Neuronal stem cell (in vitro differentiated cells): ENCODE measurements at regions not wholly inside any gene's neighbourhood (a gene's known extent, or its start where the extent isn't known, plus 50 kb on each side); places are given as distances from the start of the nearest gene placed in this dataset.

Experiments used
- DNase-seq: peaks from one replicate; pipeline ENCODE4 v3.0.0-alpha.2; 2013; ENCODE audit warnings: low spot score
- H2AFZ ChIP-seq: one replicate; pipeline ENCODE4 v1.6.1; 2013; ENCODE audit warnings: mild to moderate bottlenecking, low read length, inconsistent platforms
- H2AK5ac ChIP-seq: 2 replicates; pipeline ENCODE4 v1.6.1; 2013; ENCODE audit warnings: low read depth, mild to moderate bottlenecking, inconsistent platforms, low read length, moderate library complexity, mixed read lengths
- H2BK120ac ChIP-seq: 2 replicates; pipeline ENCODE4 v1.6.1; 2013; ENCODE audit warnings: low read depth, mild to moderate bottlenecking, inconsistent platforms, low read length, moderate library complexity, mixed read lengths
- H2BK12ac ChIP-seq: one replicate; pipeline ENCODE4 v1.6.1; 2013; ENCODE audit warnings: low read length, inconsistent platforms
- H2BK15ac ChIP-seq: 2 replicates; pipeline ENCODE4 v1.6.1; 2013; ENCODE audit warnings: mild to moderate bottlenecking, low read length, inconsistent platforms, mixed read lengths
- H2BK5ac ChIP-seq: one replicate; pipeline ENCODE4 v1.6.1; 2013; ENCODE audit warnings: inconsistent platforms, mild to moderate bottlenecking, low read length, moderate library complexity
- H3K14ac ChIP-seq: one replicate; pipeline ENCODE4 v1.6.1; 2013; ENCODE audit warnings: low read length, inconsistent platforms
- H3K18ac ChIP-seq: 2 replicates; pipeline ENCODE4 v1.6.1; 2013; ENCODE audit warnings: low read length, inconsistent platforms
- H3K23ac ChIP-seq: 2 replicates; pipeline ENCODE4 v1.6.1; 2013; ENCODE audit warnings: low read depth, mild to moderate bottlenecking, mixed read lengths, low read length, inconsistent platforms; ENCODE audit not compliant: poor library complexity
- H3K27ac ChIP-seq: replicated peaks from 3 replicates; pipeline ENCODE4 v1.5.1; 2013; ENCODE audit warnings: low read length, inconsistent platforms
- H3K27me3 ChIP-seq, 3 experiments: 2 replicates each; pipeline ENCODE4 v1.6.1; 2013; ENCODE audit warnings: low read length in 3 of 3, mild to moderate bottlenecking in 2 of 3, inconsistent platforms in 1 of 3, low read depth in 1 of 3, mixed read lengths in 1 of 3, moderate library complexity in 1 of 3; ENCODE audit not compliant: control insufficient read depth in 3 of 3, insufficient read depth in 3 of 3
- H3K36me3 ChIP-seq, 2 donors: replicated peaks in 1 of 2; 2 replicates each; pipeline ENCODE4 v1.6.1; 2013; ENCODE audit warnings: low read length in 2 of 2; ENCODE audit not compliant: control insufficient read depth in 2 of 2, insufficient read depth in 2 of 2
- H3K4ac ChIP-seq: 2 replicates; pipeline ENCODE4 v1.6.1; 2013; ENCODE audit warnings: inconsistent platforms, mild to moderate bottlenecking, low read length, moderate library complexity
- H3K4me1 ChIP-seq, 2 donors: 1 replicate in 1 of 2; 2 replicates in 1 of 2; pipeline ENCODE4 v1.6.1; 2013; ENCODE audit warnings: low read length in 2 of 2, low read depth in 1 of 2; ENCODE audit not compliant: control insufficient read depth in 2 of 2, insufficient read depth in 1 of 2
- H3K4me2 ChIP-seq: one replicate; pipeline ENCODE4 v1.6.1; 2013; ENCODE audit warnings: mild to moderate bottlenecking, low read length, inconsistent platforms; ENCODE audit not compliant: insufficient read depth, poor library complexity, severe bottlenecking
- H3K4me3 ChIP-seq, 2 donors: 2 replicates each; pipeline ENCODE4 v1.5.1; 2013; ENCODE audit warnings: low read length in 2 of 2, mild to moderate bottlenecking in 2 of 2, inconsistent platforms in 1 of 2, moderate library complexity in 1 of 2
- H3K79me1 ChIP-seq: one replicate; pipeline ENCODE4 v1.6.1; 2013; ENCODE audit warnings: low read depth, mild to moderate bottlenecking, inconsistent platforms, low read length, moderate library complexity
- H3K9ac ChIP-seq: one replicate; pipeline ENCODE4 v1.6.1; 2013; ENCODE audit warnings: mild to moderate bottlenecking, low read depth, low read length, inconsistent platforms; ENCODE audit not compliant: poor library complexity
- H3K9me3 ChIP-seq, 2 donors: replicated peaks in 1 of 2; 2 replicates each; pipeline versions ENCODE3 to v1.6.1; 2013; ENCODE audit warnings: low read length in 2 of 2, mild to moderate bottlenecking in 2 of 2, inconsistent platforms in 1 of 2, low read depth in 1 of 2, mixed read lengths in 1 of 2, moderate library complexity in 1 of 2; ENCODE audit not compliant: control insufficient read depth in 2 of 2, insufficient read depth in 1 of 2
- H4K8ac ChIP-seq: one replicate; pipeline ENCODE4 v1.6.1; 2013; ENCODE audit warnings: low read depth, mild to moderate bottlenecking, inconsistent platforms, low read length, moderate library complexity
- H4K91ac ChIP-seq: one replicate; pipeline ENCODE4 v1.6.1; 2013; ENCODE audit warnings: low read length, low read depth, mild to moderate bottlenecking, inconsistent platforms; ENCODE audit not compliant: poor library complexity
- WGBS, 2 donors: extraction: QIAGEN DNeasy Blood & Tissue Kit; methylation state at CpG; one replicate each; pipeline ENCODE4 v1.1.7; 2013; ENCODE audit warnings: missing lambda C conversion rate in 2 of 2, mixed read lengths in 1 of 2; ENCODE audit not compliant: insufficient read length in 2 of 2, insufficient replicate concordance in 1 of 2; ENCODE audit errors: extremely low coverage in 2 of 2; 5-methylcytosine and 5-hydroxymethylcytosine counted together

GRCh38 chr22:23377767-23378166, 197.5 kb downstream of the BCR start:
- no peaks in the 10 kb centered on the region for H3K36me3 ChIP-seq
- no peak overlapping the region for H3K23ac ChIP-seq
- H2BK12ac ChIP-seq: no peak overlapping the region
- no peak overlapping the region for H2AFZ ChIP-seq
- peaks cover 0 to 11% (median 0%) of the 10 kb centered on the region in 3 experiments for H3K27me3 ChIP-seq
- no peak overlapping the region for H3K4me2 ChIP-seq
- no peak overlapping the region for H2BK120ac ChIP-seq
- no peak overlapping the region for H3K18ac ChIP-seq
- WGBS, 2 donors: no CpG with 5 or more reads among the region's 6 CpGs
- H4K8ac ChIP-seq: no peak overlapping the region
- H3K9me3 ChIP-seq: no peaks in the 10 kb centered on the region
- peaks cover 0 to 3% of the 10 kb centered on the region in 2 donors for H3K4me1 ChIP-seq
- H3K4me3 ChIP-seq: no peak overlapping the region
- H2BK5ac ChIP-seq: no peak overlapping the region
- no peak for DNase-seq
- no peaks in the 10 kb centered on the region for H3K79me1 ChIP-seq
- no peak overlapping the region for H2AK5ac ChIP-seq
- H3K14ac ChIP-seq: no peak overlapping the region
- no peak overlapping the region for H3K27ac ChIP-seq
- H3K9ac ChIP-seq: no peak overlapping the region
- no peak overlapping the region for H4K91ac ChIP-seq
- no peak overlapping the region for H3K4ac ChIP-seq
- H2BK15ac ChIP-seq: no peak overlapping the region

GRCh38 chr22:23376256-23376655, 195.9 kb downstream of the BCR start:
- H3K4me3 ChIP-seq: no peak overlapping the region
- H4K8ac ChIP-seq: no peak overlapping the region
- no peaks in the 10 kb centered on the region for H3K9me3 ChIP-seq
- H2BK120ac ChIP-seq: no peak overlapping the region
- peaks cover 0 to 3% of the 10 kb centered on the region in 2 donors for H3K4me1 ChIP-seq
- no peak overlapping the region for H4K91ac ChIP-seq
- no peak overlapping the region for H2AFZ ChIP-seq
- WGBS, 2 donors: no CpG with 5 or more reads among the region's 6 CpGs
- no peaks in the 10 kb centered on the region for H3K36me3 ChIP-seq
- H3K27ac ChIP-seq: no peak overlapping the region
- H3K79me1 ChIP-seq: no peaks in the 10 kb centered on the region
- H2BK12ac ChIP-seq: no peak overlapping the region
- H3K4ac ChIP-seq: no peak overlapping the region
- H3K4me2 ChIP-seq: no peak overlapping the region
- no peak overlapping the region for H3K9ac ChIP-seq
- no peak overlapping the region for H3K23ac ChIP-seq
- no peak overlapping the region for H2AK5ac ChIP-seq
- no peak overlapping the region for H2BK5ac ChIP-seq
- no peak overlapping the region for H2BK15ac ChIP-seq
- H3K18ac ChIP-seq: no peak overlapping the region
- H3K14ac ChIP-seq: no peak overlapping the region
- H3K27me3 ChIP-seq: peaks cover 0 to 11% (median 0%) of the 10 kb centered on the region in 3 experiments
- DNase-seq: no peak

GRCh38 chr22:23375031-23375827, 194.9 kb downstream of the BCR start:
- DNase-seq: no peak
- Histone ChIP-seq H3K27ac (no peak overlapping the region), H3K4me2 (no peak overlapping the region), H3K36me3 (no peaks in the 10 kb centered on the region), H3K18ac (no peak overlapping the region), H2BK12ac (no peak overlapping the region), H3K27me3 (peaks cover 0 to 13% (median 0%) of the 10 kb centered on the region in 3 experiments), H3K4ac (no peak overlapping the region), H2BK5ac (no peak overlapping the region), H4K8ac (no peak overlapping the region), H3K79me1 (no peaks in the 10 kb centered on the region), H2BK15ac (no peak overlapping the region), H2BK120ac (no peak overlapping the region), H3K4me1 (peaks cover 0 to 3% of the 10 kb centered on the region in 2 donors), H2AFZ (no peak overlapping the region), H3K23ac (no peak overlapping the region), H3K14ac (no peak overlapping the region), H4K91ac (no peak overlapping the region), H3K9ac (peak overlapping the region; percentile 57), H2AK5ac (no peak overlapping the region), H3K9me3 (no peaks in the 10 kb centered on the region), H3K4me3 (peak overlapping the region in 1 of 2 donors; percentile 49)
- no CpG with 5 or more reads among the region's 14 CpGs for WGBS, 2 donors

GRCh38 chr22:23373601-23374000, 193.3 kb downstream of the BCR start:
- Histone ChIP-seq H3K9ac (no peak overlapping the region), H3K79me1 (no peaks in the 10 kb centered on the region), H3K18ac (no peak overlapping the region), H3K4ac (no peak overlapping the region), H2BK120ac (no peak overlapping the region), H2BK5ac (no peak overlapping the region), H3K4me3 (no peak overlapping the region), H3K23ac (no peak overlapping the region), H3K14ac (no peak overlapping the region), H4K91ac (no peak overlapping the region), H3K9me3 (no peaks in the 10 kb centered on the region), H2AK5ac (no peak overlapping the region), H2BK15ac (no peak overlapping the region), H2AFZ (no peak overlapping the region), H3K36me3 (no peaks in the 10 kb centered on the region), H3K4me1 (peaks cover 0 to 3% of the 10 kb centered on the region in 2 donors), H2BK12ac (no peak overlapping the region), H4K8ac (no peak overlapping the region), H3K27me3 (peaks cover 0 to 25% (median 0%) of the 10 kb centered on the region in 3 experiments), H3K4me2 (no peak overlapping the region), H3K27ac (no peak overlapping the region)
- no peak for DNase-seq
- no CpG with 5 or more reads among the region's 9 CpGs for WGBS, 2 donors
